ENCODE measurements at regions not wholly inside any gene's neighbourhood (a gene's known extent, or its start where the extent isn't known, plus 50 kb on each side); places are given as distances from the start of the nearest gene placed in this dataset.

- no peak for TF ChIP-seq POLR2A (IDR thresholded peaks at IDR 0.05)
- TF ChIP-seq, protein P1, sequence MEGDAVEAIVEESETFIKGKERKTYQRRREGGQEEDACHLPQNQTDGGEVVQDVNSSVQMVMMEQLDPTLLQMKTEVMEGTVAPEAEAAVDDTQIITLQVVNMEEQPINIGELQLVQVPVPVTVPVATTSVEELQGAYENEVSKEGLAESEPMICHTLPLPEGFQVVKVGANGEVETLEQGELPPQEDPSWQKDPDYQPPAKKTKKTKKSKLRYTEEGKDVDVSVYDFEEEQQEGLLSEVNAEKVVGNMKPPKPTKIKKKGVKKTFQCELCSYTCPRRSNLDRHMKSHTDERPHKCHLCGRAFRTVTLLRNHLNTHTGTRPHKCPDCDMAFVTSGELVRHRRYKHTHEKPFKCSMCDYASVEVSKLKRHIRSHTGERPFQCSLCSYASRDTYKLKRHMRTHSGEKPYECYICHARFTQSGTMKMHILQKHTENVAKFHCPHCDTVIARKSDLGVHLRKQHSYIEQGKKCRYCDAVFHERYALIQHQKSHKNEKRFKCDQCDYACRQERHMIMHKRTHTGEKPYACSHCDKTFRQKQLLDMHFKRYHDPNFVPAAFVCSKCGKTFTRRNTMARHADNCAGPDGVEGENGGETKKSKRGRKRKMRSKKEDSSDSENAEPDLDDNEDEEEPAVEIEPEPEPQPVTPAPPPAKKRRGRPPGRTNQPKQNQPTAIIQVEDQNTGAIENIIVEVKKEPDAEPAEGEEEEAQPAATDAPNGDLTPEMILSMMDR (IDR thresholded peaks at IDR 0.05): no peak
- TF ChIP-seq POLR2AphosphoS5 (IDR thresholded peaks at IDR 0.05): no peak
- intact Hi-C loops (cut with DNase I; ENCODE audit: low total_unique reads): no loop called here
- peaks cover 0 to 11% of the 10 kb centered on the region in 2 donors for H3K9me3 ChIP-seq
- no peak overlapping the region for H3K4me3 ChIP-seq
- H3K27ac ChIP-seq: no peak overlapping the region
- no peak for DNase-seq (ENCODE audit: low spot score in 2 of 2)
- no peaks in the 10 kb centered on the region for H3K36me3 ChIP-seq
- H3K4me1 ChIP-seq: no peaks in the 10 kb centered on the region
- H3K27me3 ChIP-seq: no peaks in the 10 kb centered on the region
These were observed 123.1 kb upstream of the CDYL start for GRCh38 chr6:4653141-4653540.

- peaks cover 0 to 11% of the 10 kb centered on the region in 2 donors for H3K9me3 ChIP-seq
- no peaks in the 10 kb centered on the region for H3K36me3 ChIP-seq
- H3K27me3 ChIP-seq: no peaks in the 10 kb centered on the region
- intact Hi-C loops (cut with DNase I; ENCODE audit: low total_unique reads): no loop called here
- H3K4me1 ChIP-seq: no peaks in the 10 kb centered on the region
- no peak for DNase-seq (ENCODE audit: low spot score in 2 of 2)
- no peak for TF ChIP-seq POLR2AphosphoS5 (IDR thresholded peaks at IDR 0.05)
- TF ChIP-seq, protein P1 (IDR thresholded peaks at IDR 0.05): no peak
- no peak for TF ChIP-seq POLR2A (IDR thresholded peaks at IDR 0.05)
- H3K27ac ChIP-seq: no peak overlapping the region
- H3K4me3 ChIP-seq: no peak overlapping the region
These were observed 124.3 kb upstream of the CDYL start for GRCh38 chr6:4651831-4652467.

DNA sequence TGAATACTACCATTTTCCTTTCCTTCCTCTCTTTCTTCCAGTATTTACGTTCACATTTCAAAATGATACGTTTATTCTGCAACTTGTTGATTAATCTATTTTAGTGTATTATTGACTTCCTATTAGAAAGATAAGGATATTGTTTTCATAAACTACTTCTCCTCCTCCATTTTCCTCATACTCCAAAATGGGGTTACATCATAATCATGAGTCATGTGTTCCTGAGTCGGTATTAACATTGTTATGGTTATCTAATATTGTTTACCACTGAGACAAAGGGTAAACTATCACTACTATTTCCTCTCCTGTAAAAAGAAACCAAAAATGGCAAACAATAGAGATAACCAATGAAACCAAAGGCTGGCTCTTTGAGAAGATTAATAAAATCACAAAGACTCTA is 126.5 kb upstream of the CDYL start:
- H3K27me3 ChIP-seq: no peaks in the 10 kb centered on the region
- no peak overlapping the region for H3K27ac ChIP-seq
- H3K4me1 ChIP-seq: no peaks in the 10 kb centered on the region
- DNase-seq (ENCODE audit: low spot score in 2 of 2): no peak
- intact Hi-C loops (cut with DNase I; ENCODE audit: low total_unique reads): no loop called here
- H3K36me3 ChIP-seq: no peaks in the 10 kb centered on the region
- no peak overlapping the region for H3K4me3 ChIP-seq
- TF ChIP-seq POLR2AphosphoS5 (IDR thresholded peaks at IDR 0.05): no peak
- no peak for TF ChIP-seq POLR2A (IDR thresholded peaks at IDR 0.05)
- TF ChIP-seq, protein P1 (IDR thresholded peaks at IDR 0.05): no peak
- peaks cover 0 to 11% of the 10 kb centered on the region in 2 donors for H3K9me3 ChIP-seq

- Histone ChIP-seq H3K36me3 (no peaks in the 10 kb centered on the region), H3K4me3 (peak overlapping the region; percentile 28 to 64 (median 42)), H3K9me3 (peaks cover 0 to 8% of the 10 kb centered on the region in 2 donors), H3K27me3 (no peaks in the 10 kb centered on the region), H3K4me1 (no peaks in the 10 kb centered on the region), H3K27ac (peak overlapping the region; percentile 18 to 27)
- DNase-seq (ENCODE audit: low spot score in 2 of 2): peak; percentile 62 to 64
- intact Hi-C loops (cut with DNase I; ENCODE audit: low total_unique reads): no loop called here
- TF ChIP-seq, protein P1 (IDR thresholded peaks at IDR 0.05): no peak
- TF ChIP-seq POLR2AphosphoS5 (IDR thresholded peaks at IDR 0.05): peak in 1 of 3 donors; percentile 48
These were observed 128.5 kb upstream of the CDYL start for GRCh38 chr6:4647414-4648365.

Data from breast epithelium (tissue), 4 donors.